Activated B cell treated with CpG ODN at 0.5 μM for 24 hours (primary cell): ENCODE measurements at regions not wholly inside any gene's neighbourhood (a gene's known extent, or its start where the extent isn't known, plus 50 kb on each side); places are given as distances from the start of the nearest gene placed in this dataset.

ENCODE experiments used
- ATAC-seq: fragments of 200-7000 bp; cut with Tn5 transposase; one replicate; pipeline ENCODE4 v1.10.0; 2021; ENCODE audit warnings: low read depth, mild to moderate bottlenecking, moderate library complexity
- CTCF ChIA-PET: fragments of 350-600 bp; sonication (Branson Sonifier 250); formaldehyde crosslinking; loops from one replicate; lab custom pipeline; 2021; ENCODE audit warnings: antibody characterized with exemption; lab: Charles Lee
- POLR2A ChIA-PET: fragments of 350-600 bp; sonication (Branson Sonifier 250); formaldehyde crosslinking; loops from one replicate; lab custom pipeline; 2021; ENCODE audit warnings: antibody characterized with exemption; lab: Charles Lee
- DNase-seq: peaks from one replicate; pipeline ENCODE4 v3.0.0; 2022
- H3K27ac Mint-ChIP-seq: one replicate; pipeline ENCODE4 v1.8.0; 2020; ENCODE audit warnings: mixed read lengths
- H3K27me3 Mint-ChIP-seq: one replicate; pipeline ENCODE4 v1.8.0; 2021; ENCODE audit warnings: mixed read lengths
- H3K36me3 Mint-ChIP-seq: one replicate; pipeline ENCODE4 v1.8.0; 2021; ENCODE audit warnings: low read depth, mixed read lengths
- H3K4me1 Mint-ChIP-seq: one replicate; pipeline ENCODE4 v1.8.0; 2021; ENCODE audit warnings: mixed read lengths
- H3K4me3 Mint-ChIP-seq: one replicate; pipeline ENCODE4 v1.8.0; 2020; ENCODE audit warnings: mild to moderate bottlenecking, mixed read lengths
- H3K9me3 Mint-ChIP-seq: one replicate; pipeline ENCODE4 v1.8.0; 2020; ENCODE audit warnings: mixed read lengths
- CTCF ChIP-seq: fragments of 200-600 bp; IDR thresholded peaks from one replicate; pipeline ENCODE4 v1.8.0; 2022; ENCODE audit warnings: antibody characterized with exemption, mild to moderate bottlenecking
- intact Hi-C: fragments of 100-400 bp; cut with micrococcal nuclease; formaldehyde crosslinking; loops from one replicate; pipeline ENCODE4 v1.15.1; 2024

DNA sequence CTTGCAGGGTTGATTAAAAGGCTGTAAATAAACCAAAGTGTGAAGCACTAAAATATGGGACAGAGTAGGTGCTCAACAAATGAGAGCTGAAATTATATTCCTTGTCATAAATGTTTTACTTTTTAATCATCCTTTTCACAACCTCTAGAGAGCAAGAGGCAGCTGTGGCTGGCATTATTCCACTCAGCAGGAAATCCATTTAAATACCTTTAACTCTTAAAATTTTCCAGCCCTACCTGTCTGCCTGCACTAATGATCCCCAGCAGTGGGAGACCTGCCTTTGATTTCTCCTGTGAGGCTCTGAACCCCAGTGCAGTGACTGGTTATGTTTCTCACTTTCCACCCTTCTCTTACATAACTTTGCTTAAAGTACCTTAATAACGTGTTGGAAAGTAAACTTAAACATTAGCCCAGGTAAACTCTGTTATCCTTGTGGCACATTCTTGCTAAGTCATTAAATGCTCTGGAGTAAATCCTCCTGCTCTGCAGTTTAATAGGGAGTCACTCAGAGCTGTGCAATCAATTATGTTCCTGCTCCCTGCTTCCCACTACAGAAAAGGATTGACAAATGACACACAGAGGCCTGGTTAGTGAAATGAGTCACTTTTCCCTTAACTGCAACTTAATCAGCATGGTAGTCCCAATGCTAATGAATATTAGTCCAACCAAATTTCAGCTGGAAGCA, 755.7 kb upstream of the USP15 start:
- H3K27me3 Mint-ChIP-seq: no peaks in the 10 kb centered on the region
- CTCF ChIA-PET: no interaction called here
- TF ChIP-seq CTCF: no peak
- H3K27ac Mint-ChIP-seq: no peak overlapping the region
- H3K9me3 Mint-ChIP-seq: peaks cover 3% of the 10 kb centered on the region
- ATAC-seq (no peak), DNase-seq (no peak)
- H3K4me3 Mint-ChIP-seq: no peak overlapping the region
- no peaks in the 10 kb centered on the region for H3K4me1 Mint-ChIP-seq
- intact Hi-C loops: no loop called here
- POLR2A ChIA-PET: no interaction called here
- H3K36me3 Mint-ChIP-seq: no peaks in the 10 kb centered on the region

DNA sequence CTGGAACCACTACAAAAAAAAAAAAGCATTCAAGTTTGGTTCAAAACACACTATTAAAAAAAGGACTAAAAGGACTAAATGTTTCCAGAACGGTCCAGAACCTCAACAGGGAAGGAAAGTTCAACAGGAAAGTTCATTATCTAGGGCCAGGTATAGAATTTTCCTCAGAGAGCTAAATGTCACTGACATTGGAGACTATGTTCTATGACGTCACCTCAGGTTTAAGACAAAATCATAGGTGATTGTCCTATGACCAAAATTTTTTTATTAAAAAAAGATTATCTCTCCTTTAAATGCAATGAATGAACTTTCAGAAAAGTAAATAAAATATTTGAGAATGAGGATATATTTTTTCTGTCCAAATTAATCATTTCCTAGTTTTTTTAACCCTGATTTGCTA, 746.7 kb upstream of the USP15 start:
- DNase-seq (no peak), ATAC-seq (no peak)
- POLR2A ChIA-PET: no interaction called here
- Mint-ChIP-seq H3K27ac (no peak overlapping the region), H3K4me1 (no peaks in the 10 kb centered on the region), H3K36me3 (no peaks in the 10 kb centered on the region), H3K9me3 (peaks cover 8% of the 10 kb centered on the region), H3K4me3 (no peak overlapping the region), H3K27me3 (no peaks in the 10 kb centered on the region)
- no peak for TF ChIP-seq CTCF
- intact Hi-C loops: no loop called here
- CTCF ChIA-PET: no interaction called here

DNA sequence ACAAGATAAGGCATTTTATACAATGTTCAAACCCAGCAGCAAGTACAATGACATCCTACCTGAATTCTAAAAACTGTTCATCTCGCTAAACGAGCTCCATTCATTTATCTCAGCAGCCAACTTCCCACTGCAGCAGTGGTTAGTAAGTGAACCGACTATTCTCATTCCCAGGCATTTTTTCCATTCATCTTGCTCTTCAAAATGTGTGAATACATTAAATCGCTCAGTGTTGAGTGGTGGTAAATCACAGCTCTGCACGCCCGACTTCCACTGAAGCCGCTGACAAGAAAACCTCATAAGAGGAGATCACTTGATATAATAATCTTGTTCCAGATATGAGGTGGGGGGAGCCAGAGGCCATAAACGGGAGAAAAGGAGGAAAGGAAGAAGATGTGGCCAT, 746.2 kb upstream of the USP15 start:
- no peak for TF ChIP-seq CTCF
- H3K27ac Mint-ChIP-seq: no peak overlapping the region
- no peaks in the 10 kb centered on the region for H3K36me3 Mint-ChIP-seq
- ATAC-seq (no peak), DNase-seq (no peak)
- no peak overlapping the region for H3K4me3 Mint-ChIP-seq
- POLR2A ChIA-PET: no interaction called here
- no peaks in the 10 kb centered on the region for H3K27me3 Mint-ChIP-seq
- no peaks in the 10 kb centered on the region for H3K4me1 Mint-ChIP-seq
- H3K9me3 Mint-ChIP-seq: peaks cover 8% of the 10 kb centered on the region
- CTCF ChIA-PET: no interaction called here
- intact Hi-C loops: no loop called here

GRCh38 chr12:61521258-61521657, 738.9 kb upstream of the USP15 start:
- intact Hi-C loops: no loop called here
- Mint-ChIP-seq H3K4me3 (no peak overlapping the region), H3K27me3 (no peaks in the 10 kb centered on the region), H3K9me3 (peaks cover 6% of the 10 kb centered on the region), H3K4me1 (no peaks in the 10 kb centered on the region), H3K27ac (no peak overlapping the region), H3K36me3 (no peaks in the 10 kb centered on the region)
- no peak for DNase-seq
- no peak for TF ChIP-seq CTCF
- ChIA-PET POLR2A (no interaction called here), CTCF (no interaction called here)
- ATAC-seq: no peak

GRCh38 chr12:61523276-61523992, 736.8 kb upstream of the USP15 start:
- intact Hi-C loops: no loop called here

More at GRCh38 chr12:61523276-61523992, 736.8 kb upstream of the USP15 start:
- Mint-ChIP-seq H3K27me3 (no peaks in the 10 kb centered on the region), H3K36me3 (no peaks in the 10 kb centered on the region), H3K4me1 (no peaks in the 10 kb centered on the region), H3K27ac (no peak overlapping the region), H3K9me3 (peaks cover 4% of the 10 kb centered on the region), H3K4me3 (no peak overlapping the region)
- CTCF ChIA-PET: no interaction called here
- DNase-seq (no peak), ATAC-seq (no peak)
- POLR2A ChIA-PET: no interaction called here
- TF ChIP-seq CTCF: no peak
